Stomach (tissue), 4 donors: ENCODE measurements at regions not wholly inside any gene's neighbourhood (a gene's known extent, or its start where the extent isn't known, plus 50 kb on each side); places are given as distances from the start of the nearest gene placed in this dataset.
"Not testable (repeated sequence)": the region's sequence is repeated elsewhere in the genome, so short reads cannot be mapped to it uniquely, and the experiment has no call there.

ENCODE experiments used
- POLR2AphosphoS5 ChIP-seq, 3 donors: sonication (generic); formaldehyde crosslinking; IDR thresholded peaks; one replicate each; pipeline ENCODE4 v1.6.1; 2016; ENCODE audit warnings: antibody characterized with exemption in 3 of 3
- TF ChIP-seq, protein P1 (sequence below), 7 experiments: fragments of 450-650 bp in 4 of 7; fragments of 200-600 bp in 3 of 7; sonication (generic) in 3 of 7; IDR thresholded peaks; one replicate each; pipeline ENCODE4 v1.5.1; 2016 to 2019; ENCODE audit warnings: antibody characterized with exemption in 7 of 7, control low read depth in 2 of 7, mild to moderate bottlenecking in 1 of 7

DNA sequence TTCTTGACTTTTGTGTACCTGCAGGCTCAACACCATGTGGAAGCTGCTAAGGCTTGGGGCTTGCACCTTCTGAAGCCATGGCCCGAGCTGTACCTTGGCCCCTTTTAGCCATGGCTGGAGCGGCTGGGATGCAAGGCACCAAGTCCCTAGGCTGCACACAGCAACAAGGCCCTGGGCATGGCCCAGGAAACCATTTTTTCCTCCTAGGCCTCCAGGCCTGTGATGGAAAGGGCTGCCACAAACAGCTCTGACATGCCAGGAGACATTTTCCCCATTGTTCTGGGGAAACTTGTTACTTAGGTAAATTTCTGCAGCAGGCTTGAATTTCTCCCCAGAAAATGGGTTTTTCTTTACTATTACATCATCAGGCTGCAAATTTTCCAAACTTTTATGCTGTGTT lies 387.4 kb downstream of the GBA3 start:
- TF ChIP-seq, protein P1, sequence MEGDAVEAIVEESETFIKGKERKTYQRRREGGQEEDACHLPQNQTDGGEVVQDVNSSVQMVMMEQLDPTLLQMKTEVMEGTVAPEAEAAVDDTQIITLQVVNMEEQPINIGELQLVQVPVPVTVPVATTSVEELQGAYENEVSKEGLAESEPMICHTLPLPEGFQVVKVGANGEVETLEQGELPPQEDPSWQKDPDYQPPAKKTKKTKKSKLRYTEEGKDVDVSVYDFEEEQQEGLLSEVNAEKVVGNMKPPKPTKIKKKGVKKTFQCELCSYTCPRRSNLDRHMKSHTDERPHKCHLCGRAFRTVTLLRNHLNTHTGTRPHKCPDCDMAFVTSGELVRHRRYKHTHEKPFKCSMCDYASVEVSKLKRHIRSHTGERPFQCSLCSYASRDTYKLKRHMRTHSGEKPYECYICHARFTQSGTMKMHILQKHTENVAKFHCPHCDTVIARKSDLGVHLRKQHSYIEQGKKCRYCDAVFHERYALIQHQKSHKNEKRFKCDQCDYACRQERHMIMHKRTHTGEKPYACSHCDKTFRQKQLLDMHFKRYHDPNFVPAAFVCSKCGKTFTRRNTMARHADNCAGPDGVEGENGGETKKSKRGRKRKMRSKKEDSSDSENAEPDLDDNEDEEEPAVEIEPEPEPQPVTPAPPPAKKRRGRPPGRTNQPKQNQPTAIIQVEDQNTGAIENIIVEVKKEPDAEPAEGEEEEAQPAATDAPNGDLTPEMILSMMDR (IDR thresholded peaks at IDR 0.05), result not testable (repeated sequence)
- not testable (repeated sequence) for TF ChIP-seq POLR2AphosphoS5 (IDR thresholded peaks at IDR 0.05)
